GM12891 (cell line): ENCODE measurements at regions not wholly inside any gene's neighbourhood (a gene's known extent, or its start where the extent isn't known, plus 50 kb on each side); places are given as distances from the start of the nearest gene placed in this dataset.

Experiments
- DNase-seq: peaks from one replicate; pipeline ENCODE4 v3.0.0; 2011; ENCODE audit warnings: low spot score; ENCODE audit not compliant: insufficient read length
- FAIRE-seq: peaks from 2 replicates; lab custom pipeline; 2011; peaks lifted over from hg19 to GRCh38; lab: Jason Lieb, UNC
- PAX5 ChIP-seq: IDR thresholded peaks from 2 replicates; pipeline ENCODE4 v1.6.1; 2011; ENCODE audit warnings: low read length, moderate library complexity, mild to moderate bottlenecking; ENCODE audit not compliant: insufficient read depth, severe bottlenecking
- POLR2A ChIP-seq: IDR thresholded peaks from 2 replicates; pipeline ENCODE4 v1.6.1; 2011; ENCODE audit warnings: low read depth, low read length, control low read depth
- POLR2AphosphoS5 ChIP-seq: IDR thresholded peaks from 2 replicates; pipeline ENCODE4 v1.6.1; 2011; ENCODE audit warnings: low read depth, low read length, control low read depth
- POU2F2 ChIP-seq: IDR thresholded peaks from 2 replicates; pipeline ENCODE4 v1.6.1; 2011; ENCODE audit warnings: low read depth, mild to moderate bottlenecking, control low read depth, low read length, moderate library complexity
- SPI1 ChIP-seq: IDR thresholded peaks from 2 replicates; pipeline ENCODE4 v1.6.1; 2011; ENCODE audit warnings: low read depth, low read length, control low read depth
- TAF1 ChIP-seq: IDR thresholded peaks from 2 replicates; pipeline ENCODE4 v1.6.1; 2011; ENCODE audit warnings: low read depth, low read length, control low read depth

- FAIRE-seq (peak; percentile 33), DNase-seq (no peak)
- no peak for TF ChIP-seq POU2F2
- TF ChIP-seq POLR2A = no peak
- TF ChIP-seq PAX5 = no peak
- no peak for TF ChIP-seq POLR2AphosphoS5
- no peak for TF ChIP-seq SPI1
- TF ChIP-seq TAF1 = no peak
Measured at GRCh38 chr7:22876986-22877729, 54.5 kb upstream of the TOMM7 start.

- TF ChIP-seq POLR2A = no peak
- TF ChIP-seq POLR2AphosphoS5 = no peak
- no peak for TF ChIP-seq TAF1
- no peak for TF ChIP-seq SPI1
- TF ChIP-seq POU2F2 = no peak
- no peak for TF ChIP-seq PAX5
- no peak for DNase-seq
- no peak for FAIRE-seq
Measured at GRCh38 chr7:22875470-22875869, 52.8 kb upstream of the TOMM7 start.

DNA sequence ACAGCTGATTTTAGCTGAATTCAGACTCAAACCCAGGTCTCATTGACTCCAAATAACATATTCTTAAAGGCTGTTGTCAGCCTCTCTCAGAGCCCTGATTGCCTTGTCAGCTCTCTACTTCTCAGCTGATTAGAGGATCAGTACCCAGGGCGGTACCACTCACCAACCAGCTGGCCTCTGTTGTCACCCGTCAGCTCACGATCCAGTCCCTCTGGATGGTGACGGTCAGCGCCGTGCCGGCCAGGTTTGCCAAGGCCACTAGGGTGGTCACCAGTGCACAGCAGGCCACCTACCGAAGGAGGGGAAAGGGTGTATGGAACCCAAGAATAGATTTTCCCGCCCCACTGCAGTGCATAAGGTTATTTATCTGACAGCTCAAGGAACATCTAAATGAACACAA is 52.3 kb upstream of the TOMM7 start:
- DNase-seq = no peak
- no peak for TF ChIP-seq POU2F2
- TF ChIP-seq SPI1 = no peak
- TF ChIP-seq PAX5 = no peak
- no peak for TF ChIP-seq POLR2AphosphoS5
- no peak for TF ChIP-seq TAF1
- no peak for TF ChIP-seq POLR2A
- no peak for FAIRE-seq
